Trophoblast cell (in vitro differentiated cells and primary cell): ENCODE measurements at regions not wholly inside any gene's neighbourhood (a gene's known extent, or its start where the extent isn't known, plus 50 kb on each side); places are given as distances from the start of the nearest gene placed in this dataset.

Experiments used
- DNase-seq, 2 donors: peaks; one replicate each; pipeline ENCODE4 v3.0.0-alpha.2; 2016
- H2AFZ ChIP-seq: 2 replicates; pipeline ENCODE4 v1.6.1; 2013; ENCODE audit warnings: low read length, moderate library complexity, mild to moderate bottlenecking; ENCODE audit not compliant: insufficient read depth, poor library complexity
- H2AK5ac ChIP-seq: 2 replicates; pipeline ENCODE4 v1.6.1; 2013; ENCODE audit warnings: mild to moderate bottlenecking, low read length
- H2BK120ac ChIP-seq: 2 replicates; pipeline ENCODE4 v1.6.1; 2013; ENCODE audit warnings: low read length, mild to moderate bottlenecking, moderate library complexity; ENCODE audit not compliant: insufficient read depth, poor library complexity
- H2BK12ac ChIP-seq: 2 replicates; pipeline ENCODE4 v1.6.1; 2013; ENCODE audit warnings: mild to moderate bottlenecking, low read length, moderate library complexity
- H2BK5ac ChIP-seq: 2 replicates; pipeline ENCODE4 v1.6.1; 2013; ENCODE audit warnings: low read length, low read depth, moderate library complexity, mild to moderate bottlenecking; ENCODE audit not compliant: poor library complexity
- H3K14ac ChIP-seq: 2 replicates; pipeline ENCODE4 v1.6.1; 2013; ENCODE audit warnings: mild to moderate bottlenecking, low read length
- H3K18ac ChIP-seq: 2 replicates; pipeline ENCODE4 v1.6.1; 2013; ENCODE audit warnings: mild to moderate bottlenecking, low read length
- H3K23ac ChIP-seq: 2 replicates; pipeline ENCODE4 v1.6.1; 2013; ENCODE audit warnings: low read length
- H3K27ac ChIP-seq: 2 replicates; pipeline ENCODE4 v1.5.1; 2013; ENCODE audit warnings: low read depth, mild to moderate bottlenecking, inconsistent platforms, low read length, moderate library complexity
- H3K27me3 ChIP-seq: 2 replicates; pipeline ENCODE4 v1.6.1; 2013; ENCODE audit warnings: inconsistent platforms, mild to moderate bottlenecking, low read length, moderate library complexity; ENCODE audit not compliant: insufficient read depth
- H3K36me3 ChIP-seq, 2 experiments: 1 replicate in 1 of 2; 2 replicates in 1 of 2; pipeline ENCODE4 v1.6.1; 2013; ENCODE audit warnings: low read length in 2 of 2, mild to moderate bottlenecking in 2 of 2, moderate library complexity in 1 of 2; ENCODE audit not compliant: insufficient read depth in 2 of 2, control insufficient read depth in 1 of 2
- H3K4ac ChIP-seq: 2 replicates; pipeline ENCODE4 v1.6.1; 2013; ENCODE audit warnings: low read depth, mild to moderate bottlenecking, low read length, moderate library complexity
- H3K4me1 ChIP-seq, 2 experiments: 1 replicate in 1 of 2; 2 replicates in 1 of 2; pipeline ENCODE4 v1.6.1; 2013; ENCODE audit warnings: low read length in 2 of 2, mild to moderate bottlenecking in 2 of 2, moderate library complexity in 1 of 2; ENCODE audit not compliant: insufficient read depth in 2 of 2, control insufficient read depth in 1 of 2
- H3K4me2 ChIP-seq: 2 replicates; pipeline ENCODE4 v1.6.1; 2013; ENCODE audit warnings: inconsistent platforms, mild to moderate bottlenecking, low read length, moderate library complexity
- H3K4me3 ChIP-seq: 2 replicates; pipeline ENCODE4 v1.5.1; 2013; ENCODE audit warnings: mild to moderate bottlenecking, low read depth, low read length, inconsistent platforms
- H3K79me1 ChIP-seq: one replicate; pipeline ENCODE4 v1.6.1; 2013; ENCODE audit warnings: low read length
- H3K79me2 ChIP-seq: 2 replicates; pipeline ENCODE4 v1.6.1; 2013; ENCODE audit warnings: low read length, mild to moderate bottlenecking; ENCODE audit not compliant: control insufficient read depth, insufficient read depth, poor library complexity
- H3K9ac ChIP-seq: 2 replicates; pipeline ENCODE4 v1.6.1; 2013; ENCODE audit warnings: mild to moderate bottlenecking, low read length
- H3K9me3 ChIP-seq: 2 replicates; pipeline ENCODE4 v1.6.1; 2013; ENCODE audit warnings: low read depth, mild to moderate bottlenecking, control low read depth, inconsistent platforms, low read length; ENCODE audit not compliant: insufficient read depth
- H4K12ac ChIP-seq: 2 replicates; pipeline ENCODE4 v1.6.1; 2013; ENCODE audit warnings: low read depth, mild to moderate bottlenecking, low read length, moderate library complexity
- H4K8ac ChIP-seq: 2 replicates; pipeline ENCODE4 v1.6.1; 2013; ENCODE audit warnings: low read depth, mild to moderate bottlenecking, low read length, moderate library complexity
- H4K91ac ChIP-seq: one replicate; pipeline ENCODE4 v1.6.1; 2013; ENCODE audit warnings: low read depth, mild to moderate bottlenecking, low read length, moderate library complexity
- WGBS: extraction: QIAGEN DNeasy Blood & Tissue Kit; methylation state at CpG from one replicate; pipeline ENCODE4 v1.1.7; 2013; ENCODE audit warnings: missing lambda C conversion rate; ENCODE audit not compliant: insufficient read length, insufficient coverage; ENCODE audit errors: extremely low coverage; 5-methylcytosine and 5-hydroxymethylcytosine counted together

DNA sequence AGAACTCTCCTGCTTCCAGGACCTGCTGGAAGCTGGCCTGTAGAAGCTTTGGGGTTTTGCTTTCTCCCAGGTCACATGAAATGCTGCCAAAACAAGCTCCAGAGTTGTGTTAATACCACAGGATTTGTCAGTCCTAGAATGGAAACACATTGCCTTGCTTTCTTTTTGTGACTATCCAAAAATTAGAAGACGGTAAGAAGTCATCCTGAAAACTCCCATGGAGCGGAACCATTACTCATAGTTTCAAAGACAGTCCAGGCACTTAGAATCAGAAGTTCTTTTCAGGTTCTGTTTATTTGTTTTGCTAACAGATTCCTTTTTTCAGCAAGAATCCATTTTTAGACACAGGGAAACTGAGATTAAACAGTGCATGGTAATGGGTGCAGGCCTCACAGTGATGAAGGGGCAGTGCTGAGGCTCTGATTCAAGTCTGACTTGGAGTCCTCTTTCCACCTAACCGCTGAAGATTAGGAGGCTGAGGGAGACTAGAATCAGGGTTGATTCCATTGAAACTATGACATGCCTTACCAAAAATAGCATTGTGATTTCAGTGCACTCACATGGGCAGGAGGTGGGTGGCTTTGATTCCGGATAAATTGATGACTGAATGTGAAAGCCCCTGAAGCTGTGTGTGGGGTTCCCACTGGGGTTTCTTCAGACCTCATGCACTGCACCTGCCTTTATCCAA is 72.2 kb upstream of the NAA20 start:
- H2AK5ac ChIP-seq = no peak overlapping the region
- H2BK5ac ChIP-seq = no peak overlapping the region
- H3K9ac ChIP-seq = no peak overlapping the region
- H3K18ac ChIP-seq = no peak overlapping the region
- H2BK120ac ChIP-seq = no peak overlapping the region
- H3K14ac ChIP-seq = no peak overlapping the region
- H3K36me3 ChIP-seq = peaks cover 6 to 7% of the 10 kb centered on the region in 2 experiments
- no peaks in the 10 kb centered on the region for H3K27me3 ChIP-seq
- H3K79me2 ChIP-seq = peaks cover 2% of the 10 kb centered on the region
- H3K4me3 ChIP-seq = no peak overlapping the region
- WGBS = no CpG with 5 or more reads among the region's 4 CpGs
- no peak overlapping the region for H4K8ac ChIP-seq
- no peak overlapping the region for H3K27ac ChIP-seq
- H4K91ac ChIP-seq = no peak overlapping the region
- H3K4me2 ChIP-seq = no peak overlapping the region
- DNase-seq = no peak
- no peak overlapping the region for H4K12ac ChIP-seq
- H2BK12ac ChIP-seq = no peak overlapping the region
- H3K4me1 ChIP-seq = peaks cover 22 to 38% of the 10 kb centered on the region in 2 experiments
- no peak overlapping the region for H2AFZ ChIP-seq
- no peak overlapping the region for H3K23ac ChIP-seq
- H3K4ac ChIP-seq = no peak overlapping the region
- peaks cover 2% of the 10 kb centered on the region for H3K9me3 ChIP-seq
- peaks cover 17% of the 10 kb centered on the region for H3K79me1 ChIP-seq

DNA sequence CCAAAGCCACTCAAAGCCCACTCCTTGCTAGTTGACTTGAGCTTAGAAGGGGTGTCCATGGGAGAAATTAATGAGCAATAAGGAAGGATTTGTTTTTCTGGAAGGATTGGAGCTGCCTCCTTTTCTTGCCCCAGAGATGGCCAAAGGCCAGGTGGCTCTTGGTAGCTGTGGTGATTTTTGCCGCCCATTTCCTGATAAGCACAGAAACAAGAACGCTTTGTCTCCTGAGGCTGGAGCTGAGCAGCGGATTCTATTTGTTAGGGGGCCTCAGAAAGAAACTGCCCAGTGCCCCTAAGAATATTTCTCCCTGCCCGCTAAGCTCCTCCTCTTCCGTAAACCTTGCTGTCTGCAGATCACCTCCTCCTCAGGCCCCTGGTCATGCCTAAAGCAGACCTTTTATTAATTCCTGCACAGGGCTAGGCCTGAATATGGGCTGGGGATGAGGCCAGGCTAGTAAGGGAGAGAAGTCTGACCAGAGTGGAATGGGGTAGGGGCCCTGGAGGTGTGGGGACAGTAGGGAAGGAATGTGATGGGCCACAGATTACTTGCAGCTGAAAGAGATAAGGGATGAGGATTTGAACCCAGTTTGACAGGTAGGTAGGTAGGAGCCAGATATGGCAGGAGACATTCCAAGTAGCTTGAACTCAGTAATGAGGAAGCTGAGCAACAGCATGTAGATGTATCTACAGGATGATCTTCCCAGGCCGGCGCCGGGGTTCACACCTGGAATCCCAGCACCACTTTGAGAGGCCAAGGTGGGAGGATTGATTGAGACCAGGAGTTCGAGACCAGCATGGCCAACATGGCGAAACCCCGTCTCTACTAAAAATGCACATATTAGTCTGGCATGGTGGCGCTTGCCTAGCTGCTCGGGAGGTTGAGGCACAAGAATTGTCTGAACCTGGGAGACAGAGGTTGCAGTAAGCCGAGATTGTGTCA is 71.2 kb upstream of the NAA20 start:
- WGBS = no CpG with 5 or more reads among the region's 14 CpGs
- Histone ChIP-seq H4K12ac (no peak overlapping the region), H3K18ac (peak overlapping the region; percentile 34), H2BK5ac (no peak overlapping the region), H4K8ac (peak overlapping the region; percentile 17), H3K9ac (no peak overlapping the region), H3K27ac (peak overlapping the region; percentile 35), H3K36me3 (peaks cover under 1 to 2% of the 10 kb centered on the region in 2 experiments), H2BK120ac (no peak overlapping the region), H2BK12ac (peak overlapping the region; percentile 46), H3K79me2 (no peaks in the 10 kb centered on the region), H2AK5ac (no peak overlapping the region), H3K79me1 (peaks cover 10% of the 10 kb centered on the region), H3K27me3 (no peaks in the 10 kb centered on the region), H3K9me3 (no peaks in the 10 kb centered on the region), H3K4me2 (no peak overlapping the region), H3K23ac (no peak overlapping the region), H3K4ac (no peak overlapping the region), H3K4me3 (no peak overlapping the region), H4K91ac (peak overlapping the region; percentile 1), H2AFZ (no peak overlapping the region), H3K4me1 (peaks cover 11 to 27% of the 10 kb centered on the region in 2 experiments), H3K14ac (no peak overlapping the region)
- DNase-seq = peak; percentile 29 to 36

DNA sequence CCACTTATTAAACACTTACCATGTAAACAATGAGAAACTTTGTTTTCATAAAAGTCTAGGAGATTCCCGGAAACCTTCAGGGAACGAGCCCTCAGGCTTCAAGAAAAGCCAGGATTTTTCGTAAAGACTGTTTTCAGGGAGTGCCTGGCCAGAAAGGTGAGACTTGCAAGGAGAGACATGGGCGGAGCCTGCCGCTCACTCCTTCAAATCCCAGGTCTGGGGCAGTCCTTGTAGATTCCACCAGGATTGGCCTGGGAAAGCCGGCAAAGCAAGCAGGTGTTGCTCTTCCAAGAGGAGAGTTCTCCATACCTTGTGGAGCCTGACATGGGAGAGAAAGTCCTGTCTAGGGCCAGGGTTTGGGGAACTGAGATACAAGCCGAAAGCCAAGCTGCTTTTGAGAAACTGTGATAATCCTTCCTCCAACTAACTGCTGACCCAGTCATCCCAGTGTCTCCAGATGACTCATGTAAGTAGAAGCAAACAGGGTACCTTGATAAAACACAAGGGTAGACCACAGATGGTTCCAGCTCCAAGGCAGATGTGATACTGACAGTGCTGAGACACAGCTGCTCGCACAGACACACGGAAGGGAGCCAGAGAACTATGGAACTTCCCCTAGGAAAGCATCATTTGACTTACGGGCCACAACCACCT is 69.4 kb upstream of the NAA20 start:
- Histone ChIP-seq H3K79me2 (no peaks in the 10 kb centered on the region), H2BK12ac (peak overlapping the region; percentile 6), H3K27ac (peak overlapping the region; percentile 52), H3K9me3 (no peaks in the 10 kb centered on the region), H4K91ac (no peak overlapping the region), H3K4me3 (no peak overlapping the region), H2AFZ (no peak overlapping the region), H4K12ac (no peak overlapping the region), H3K36me3 (peaks cover 0 to 2% of the 10 kb centered on the region in 2 experiments), H3K4me1 (peaks cover 14 to 28% of the 10 kb centered on the region in 2 experiments), H2AK5ac (no peak overlapping the region), H3K27me3 (no peaks in the 10 kb centered on the region), H3K4me2 (peak overlapping the region; percentile 0), H3K14ac (no peak overlapping the region), H3K4ac (no peak overlapping the region), H3K18ac (no peak overlapping the region), H3K79me1 (peaks cover 13% of the 10 kb centered on the region), H2BK120ac (no peak overlapping the region), H3K23ac (no peak overlapping the region), H4K8ac (no peak overlapping the region), H3K9ac (no peak overlapping the region), H2BK5ac (peak overlapping the region; percentile 15)
- DNase-seq = peak; percentile 72 to 86
- no CpG with 5 or more reads among the region's 10 CpGs for WGBS

DNA sequence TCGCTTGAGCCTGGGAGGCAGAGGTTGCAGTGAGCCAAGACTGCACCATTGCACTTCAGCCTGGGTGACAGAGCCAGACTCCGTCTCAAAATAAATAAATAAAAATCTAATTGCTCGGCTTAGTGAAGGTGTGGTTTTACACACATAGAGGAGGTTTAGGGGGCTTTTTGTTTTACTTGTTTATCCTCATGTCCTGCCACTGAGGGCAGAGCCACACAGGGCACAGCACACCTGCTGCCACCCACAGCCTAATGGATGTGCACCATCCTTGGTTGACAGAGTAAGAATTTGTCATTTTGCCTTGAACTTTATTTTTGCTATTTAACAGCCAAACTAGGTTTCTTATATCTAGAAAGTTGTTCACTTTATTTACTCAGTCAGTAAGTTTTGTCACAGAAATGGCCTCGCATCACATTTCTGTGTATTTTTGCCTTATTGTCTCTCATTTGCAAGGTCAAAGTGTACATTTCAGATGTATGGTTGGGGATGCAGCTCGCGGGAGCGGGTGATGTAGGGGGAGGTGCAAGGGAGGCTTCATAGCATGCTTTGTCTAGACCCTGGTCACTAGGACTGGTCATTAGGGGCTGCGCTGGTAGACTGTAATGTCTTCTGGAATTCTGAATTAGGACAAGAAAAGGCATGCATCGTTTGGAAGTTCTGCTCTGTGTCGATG is 67.8 kb upstream of the NAA20 start:
- Histone ChIP-seq H3K79me2 (no peaks in the 10 kb centered on the region), H3K18ac (no peak overlapping the region), H3K4me1 (peaks cover 12 to 31% of the 10 kb centered on the region in 2 experiments), H2BK120ac (no peak overlapping the region), H4K8ac (no peak overlapping the region), H3K23ac (no peak overlapping the region), H3K27ac (no peak overlapping the region), H2BK5ac (no peak overlapping the region), H3K79me1 (peaks cover 16% of the 10 kb centered on the region), H3K9ac (no peak overlapping the region), H3K14ac (no peak overlapping the region), H3K9me3 (no peaks in the 10 kb centered on the region), H2BK12ac (peak overlapping the region; percentile 83), H3K36me3 (peaks cover 0 to 2% of the 10 kb centered on the region in 2 experiments), H3K27me3 (no peaks in the 10 kb centered on the region), H3K4ac (no peak overlapping the region), H4K91ac (no peak overlapping the region), H3K4me2 (no peak overlapping the region), H4K12ac (no peak overlapping the region), H3K4me3 (no peak overlapping the region), H2AFZ (no peak overlapping the region), H2AK5ac (no peak overlapping the region)
- DNase-seq = no peak
- WGBS = no CpG with 5 or more reads among the region's 10 CpGs
